ENCODE measurements at regions not wholly inside any gene's neighbourhood (a gene's known extent, or its start where the extent isn't known, plus 50 kb on each side); places are given as distances from the start of the nearest gene placed in this dataset.
"Not testable (repeated sequence)": the region's sequence is repeated elsewhere in the genome, so short reads cannot be mapped to it uniquely, and the experiment has no call there.

DNA sequence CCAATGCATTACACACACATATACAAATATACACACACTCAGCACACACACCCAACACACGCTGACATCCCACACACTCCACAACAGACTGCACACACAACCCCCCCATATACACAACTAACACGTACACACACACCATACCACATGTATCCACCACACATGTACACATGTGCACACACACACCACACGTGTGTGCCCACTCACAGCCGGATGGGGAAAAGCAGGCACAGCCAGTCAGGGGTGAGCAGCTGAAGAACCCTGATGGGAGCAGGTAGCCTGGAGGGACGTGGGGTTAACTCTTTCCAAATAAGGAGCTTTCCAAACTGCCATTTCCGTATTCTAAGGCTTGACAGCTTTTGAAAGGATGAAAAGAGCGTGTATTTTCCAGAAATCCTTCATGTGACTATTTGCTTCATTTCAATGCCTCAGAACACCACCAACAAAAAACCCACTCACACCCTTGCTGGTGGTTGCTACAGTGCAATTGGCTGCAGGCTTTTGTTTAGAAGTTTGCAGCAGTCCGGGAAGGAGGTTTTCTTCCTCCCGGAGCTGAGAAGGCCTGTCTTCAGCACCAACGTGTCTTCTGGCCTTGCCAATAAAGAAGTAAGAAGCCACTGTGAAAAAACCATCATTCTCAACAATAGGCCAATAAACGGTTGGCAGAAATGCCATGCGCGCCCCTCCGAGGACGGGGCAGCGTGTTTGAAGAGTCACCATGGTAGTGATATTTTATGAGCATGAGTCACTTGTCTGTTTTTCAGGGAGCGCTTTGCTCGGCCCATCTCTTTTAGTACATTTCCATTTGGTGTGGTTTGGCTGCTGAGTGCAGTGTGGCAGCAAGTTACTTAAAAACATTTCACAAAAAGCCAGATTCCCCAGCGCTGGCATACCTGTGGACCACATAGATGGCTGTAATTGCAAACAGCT lies 131.3 kb upstream of the GMDS start:
- DNase-seq (ENCODE audit: low read depth in 2 of 2) = no peak

DNA sequence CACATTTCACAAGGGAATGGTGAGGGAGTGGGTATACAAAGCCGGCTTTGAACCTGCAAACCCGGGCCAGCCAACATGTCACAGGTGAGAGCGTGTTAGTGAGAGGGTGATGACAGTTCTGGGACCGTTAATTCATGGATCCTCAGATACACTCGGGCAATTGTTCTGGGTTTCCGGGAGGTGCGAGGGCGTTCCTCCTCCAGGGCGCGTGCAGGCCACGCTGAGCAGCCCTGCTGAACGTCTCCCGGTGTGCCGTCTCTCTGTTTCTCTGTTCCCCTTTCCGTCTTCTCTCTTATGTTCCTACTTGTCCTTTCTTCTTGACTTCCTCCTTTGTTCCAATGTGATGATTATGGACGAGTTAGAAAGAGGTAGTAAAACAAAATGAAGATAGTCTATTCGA lies 130.0 kb upstream of the GMDS start:
- no peak for DNase-seq (ENCODE audit: low read depth in 2 of 2)

DNA sequence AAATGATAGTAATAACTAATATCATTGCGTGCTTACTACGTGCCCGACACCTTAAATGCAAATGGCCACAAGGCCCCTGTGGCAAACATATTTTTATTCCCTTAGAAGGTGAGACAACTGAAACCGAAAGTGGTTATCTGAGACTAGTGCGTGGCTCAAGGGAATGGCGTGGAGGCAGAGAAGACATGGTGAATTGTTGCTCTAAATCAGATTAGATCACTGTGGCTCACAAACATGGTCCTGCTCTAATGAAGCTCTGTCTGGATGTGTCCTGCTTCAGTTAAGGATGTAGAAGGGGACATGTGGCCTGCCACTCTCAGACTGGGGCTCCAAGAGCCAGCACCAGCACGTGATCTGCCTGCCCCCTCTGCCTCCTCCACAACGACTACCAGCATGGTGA lies 124.2 kb upstream of the GMDS start:
- DNase-seq (ENCODE audit: low read depth in 2 of 2) = no peak

DNA sequence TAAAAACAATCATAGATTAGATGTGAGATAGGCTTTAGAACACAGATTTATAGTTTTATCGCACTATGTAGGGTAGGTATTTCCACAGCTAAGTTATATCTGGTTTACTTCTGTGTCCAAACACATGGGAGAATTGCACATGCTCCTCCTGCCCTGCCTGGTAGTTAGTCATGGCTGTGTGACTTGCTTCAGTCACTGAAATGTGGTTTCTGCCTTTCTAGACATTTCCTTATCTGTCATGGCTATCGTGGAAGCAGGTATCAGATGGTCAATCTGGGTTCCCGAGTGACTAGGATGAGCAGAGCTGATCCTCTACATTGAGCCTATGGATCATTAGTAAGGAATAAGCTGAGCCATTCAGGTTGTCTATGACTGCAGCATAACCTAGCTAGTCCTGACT lies 117.8 kb upstream of the GMDS start:
- no peak for DNase-seq (ENCODE audit: low read depth in 2 of 2)

DNA sequence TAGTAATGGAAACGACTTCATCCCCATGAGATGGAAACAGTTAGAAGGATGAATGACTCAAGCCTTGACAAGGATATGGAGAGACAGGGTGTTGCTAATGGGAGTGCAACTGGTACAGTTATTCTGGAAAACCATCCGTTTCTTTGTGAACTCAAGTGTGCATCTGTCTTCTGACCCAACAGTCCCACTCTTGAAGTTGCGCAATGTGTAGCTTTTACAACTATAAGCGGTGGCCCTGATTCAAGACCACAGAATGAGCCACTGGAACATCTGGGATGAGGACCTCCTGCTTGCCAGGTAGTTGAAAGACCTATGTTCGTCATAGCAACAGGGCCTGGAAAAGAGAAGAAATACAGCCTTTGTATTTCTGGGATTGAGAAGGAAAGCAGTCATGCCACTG lies 115.8 kb upstream of the GMDS start:
- DNase-seq (ENCODE audit: low read depth in 2 of 2) = no peak

DNA sequence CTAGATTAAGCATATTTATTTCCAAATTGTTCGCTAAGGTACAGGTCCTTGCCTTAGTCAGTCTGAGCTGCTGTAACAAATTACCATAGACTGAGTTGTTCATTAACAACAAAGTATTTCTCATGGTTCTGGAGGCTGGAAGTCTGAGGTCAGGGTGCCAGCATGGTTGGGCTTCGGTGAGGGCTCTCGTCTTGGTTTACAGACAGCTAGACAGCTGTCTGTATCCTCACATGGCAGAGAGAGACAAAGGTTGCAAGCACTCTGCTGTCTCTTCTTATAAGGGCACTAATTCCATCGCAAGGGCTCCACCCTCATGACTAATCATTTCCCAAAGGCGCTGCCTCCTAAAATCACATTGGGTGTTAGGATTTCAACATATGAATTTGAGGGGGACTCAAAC lies 115.3 kb upstream of the GMDS start:
- DNase-seq (ENCODE audit: low read depth in 2 of 2) = no peak

DNA sequence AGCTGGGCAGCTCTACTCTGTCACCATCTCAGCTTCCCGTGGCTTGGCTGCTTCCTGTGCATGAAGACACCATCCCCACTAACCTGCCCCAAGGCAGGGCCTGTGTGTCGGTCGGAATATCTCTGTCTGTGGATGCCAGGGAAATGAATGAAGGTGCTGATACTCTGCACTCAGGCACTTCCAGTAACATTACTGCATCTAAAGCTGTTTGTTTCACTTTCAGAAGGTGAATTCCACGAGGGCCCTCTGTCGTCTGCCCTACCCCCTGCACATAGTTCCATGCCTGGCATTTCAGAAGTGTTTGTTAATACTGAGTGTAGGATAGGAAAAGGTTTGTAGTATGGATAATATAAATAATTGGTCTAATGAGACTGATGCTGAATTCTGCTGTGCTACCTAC lies 114.7 kb upstream of the GMDS start:
- no peak for DNase-seq (ENCODE audit: low read depth in 2 of 2)

DNA sequence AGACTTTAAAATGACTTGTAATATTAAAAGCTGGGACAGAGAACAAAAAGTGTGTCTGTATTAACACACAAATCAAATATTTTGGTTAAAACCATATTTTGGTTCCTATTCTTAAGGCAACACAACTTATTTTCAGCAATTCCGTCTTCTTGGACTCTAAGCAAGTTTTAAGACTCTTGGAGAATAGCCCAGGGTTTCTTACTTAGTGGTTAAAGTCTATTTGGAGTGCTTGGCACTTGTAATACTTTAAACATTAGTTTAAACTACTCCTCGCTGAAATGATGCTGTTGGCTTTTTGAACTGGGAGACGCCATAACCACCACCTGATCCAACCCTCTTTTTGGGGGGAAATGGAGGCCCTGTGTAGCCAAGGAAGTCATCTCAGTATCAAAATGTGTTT lies 109.7 kb upstream of the GMDS start:
- no peak for DNase-seq (ENCODE audit: low read depth in 2 of 2)

DNA sequence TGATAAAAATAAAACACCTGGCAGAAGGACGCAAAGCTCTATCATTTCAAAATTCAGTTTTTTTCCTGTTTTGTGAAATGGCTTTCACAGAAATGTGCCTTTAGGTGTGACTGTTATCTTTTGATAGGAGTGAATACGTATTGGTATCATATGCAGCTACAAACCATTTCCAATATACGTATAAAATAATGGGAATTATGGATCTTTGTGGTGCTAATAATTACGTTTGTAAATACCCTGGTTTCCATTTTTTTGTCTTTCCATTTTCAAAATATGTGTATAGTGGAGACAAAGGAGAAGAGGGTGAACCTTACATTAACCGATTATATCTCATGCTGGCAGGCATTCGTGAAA lies 108.7 kb upstream of the GMDS start:
- DNase-seq (ENCODE audit: low read depth in 2 of 2) = no peak

DNA sequence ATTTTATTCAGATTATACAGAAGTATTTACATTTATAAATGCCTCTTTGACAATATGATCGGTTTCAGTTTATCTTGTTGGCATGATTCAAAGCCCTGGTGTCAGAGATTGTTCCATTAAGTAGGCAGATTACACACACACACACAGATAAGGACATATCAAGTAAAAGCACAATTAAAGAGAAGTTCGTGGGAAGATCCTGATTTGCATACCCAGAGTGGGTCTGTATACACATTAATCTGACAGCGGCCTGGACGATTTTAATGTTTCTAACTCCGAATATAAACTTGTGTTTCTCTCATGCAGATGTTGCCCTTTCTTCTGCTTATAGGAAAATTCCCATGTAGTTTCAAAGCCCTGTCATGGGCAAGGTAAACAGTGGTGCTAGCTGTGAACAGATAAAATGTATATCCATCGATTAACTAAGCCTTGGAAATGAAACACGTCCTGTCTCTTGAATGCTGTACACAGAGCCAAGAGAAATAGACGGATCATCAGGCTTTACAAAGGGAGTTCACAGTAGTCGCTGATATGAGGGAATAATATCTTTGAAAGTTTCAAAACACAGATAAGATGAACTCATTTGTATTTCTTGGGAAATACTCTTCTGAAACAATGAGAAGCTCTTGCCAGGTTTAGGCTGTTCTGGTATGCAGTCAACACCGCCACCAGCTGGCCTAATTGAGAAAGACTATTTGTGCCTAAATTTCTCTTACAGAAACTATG lies 108.2 kb upstream of the GMDS start:
- peak; percentile 39 to 41 for DNase-seq (ENCODE audit: low read depth in 2 of 2)

DNA sequence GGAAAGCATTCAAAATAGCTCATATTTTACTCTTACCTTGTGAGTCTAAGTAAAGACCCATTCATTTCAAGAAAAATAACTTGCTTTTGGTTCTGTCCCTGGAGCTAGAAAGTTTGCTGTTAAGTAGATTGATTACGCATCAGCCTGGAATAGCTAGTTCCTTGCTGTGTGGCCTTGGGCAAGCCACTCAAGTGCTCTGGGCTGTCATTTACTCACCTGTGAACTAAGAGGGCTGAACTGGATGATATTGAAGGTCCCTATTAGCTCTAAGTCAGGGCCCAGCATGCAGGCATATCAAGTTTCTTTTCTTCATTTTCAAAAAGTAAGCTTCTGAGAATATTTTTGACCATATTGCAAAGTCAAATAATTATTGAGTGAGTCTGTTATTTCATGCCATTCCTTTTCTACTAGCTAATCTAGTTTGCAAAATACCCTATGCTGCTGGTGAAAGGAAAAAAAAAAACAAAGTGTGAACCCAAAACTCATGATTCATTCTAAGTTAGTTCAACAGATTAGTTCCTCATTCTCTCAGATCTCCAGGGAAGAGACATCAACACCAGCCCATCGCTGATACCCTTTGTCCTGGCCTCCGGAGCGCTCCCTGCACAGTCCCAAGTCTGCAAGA lies 106.5 kb upstream of the GMDS start:
- no peak for DNase-seq (ENCODE audit: low read depth in 2 of 2)

DNA sequence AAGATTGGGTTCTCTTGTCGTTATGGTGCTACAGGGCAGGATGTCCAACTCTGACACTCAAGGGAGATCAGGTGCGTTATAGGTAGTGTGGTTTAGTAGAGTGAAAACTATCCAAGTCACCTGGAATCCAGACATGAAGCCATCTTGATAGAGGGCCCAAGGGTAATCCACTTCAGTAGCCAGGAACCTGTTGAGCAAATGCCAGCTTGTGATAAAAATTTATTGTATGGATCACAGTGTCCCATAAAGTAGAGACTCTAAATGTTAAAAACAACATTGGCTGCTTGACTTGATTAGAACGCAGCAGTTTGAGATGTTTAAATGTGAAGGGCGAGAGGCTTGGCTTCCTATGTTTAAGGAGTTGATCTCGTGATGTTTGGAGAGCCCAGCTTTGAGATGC lies 105.7 kb upstream of the GMDS start:
- DNase-seq (ENCODE audit: low read depth in 2 of 2) = no peak

DNA sequence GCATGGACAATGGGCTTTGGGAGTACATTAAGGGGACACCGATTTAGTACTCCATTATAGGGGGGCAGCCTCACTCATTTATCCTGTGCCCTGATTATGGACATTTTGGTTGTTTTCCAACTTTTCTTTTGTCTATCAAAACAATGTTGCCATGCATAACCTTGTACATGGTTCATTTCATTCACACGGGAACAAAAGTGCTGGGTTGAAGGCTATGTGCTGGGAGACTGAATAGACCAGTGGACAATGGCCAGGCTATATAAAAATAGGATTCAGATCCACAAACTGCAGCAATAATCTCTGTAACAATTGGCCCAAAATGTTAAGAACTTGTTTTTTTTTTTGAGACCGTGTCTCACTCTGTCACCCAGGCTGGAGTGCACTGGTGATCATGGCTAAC lies 100.7 kb upstream of the GMDS start:
- no peak for DNase-seq (ENCODE audit: low read depth in 2 of 2)

DNA sequence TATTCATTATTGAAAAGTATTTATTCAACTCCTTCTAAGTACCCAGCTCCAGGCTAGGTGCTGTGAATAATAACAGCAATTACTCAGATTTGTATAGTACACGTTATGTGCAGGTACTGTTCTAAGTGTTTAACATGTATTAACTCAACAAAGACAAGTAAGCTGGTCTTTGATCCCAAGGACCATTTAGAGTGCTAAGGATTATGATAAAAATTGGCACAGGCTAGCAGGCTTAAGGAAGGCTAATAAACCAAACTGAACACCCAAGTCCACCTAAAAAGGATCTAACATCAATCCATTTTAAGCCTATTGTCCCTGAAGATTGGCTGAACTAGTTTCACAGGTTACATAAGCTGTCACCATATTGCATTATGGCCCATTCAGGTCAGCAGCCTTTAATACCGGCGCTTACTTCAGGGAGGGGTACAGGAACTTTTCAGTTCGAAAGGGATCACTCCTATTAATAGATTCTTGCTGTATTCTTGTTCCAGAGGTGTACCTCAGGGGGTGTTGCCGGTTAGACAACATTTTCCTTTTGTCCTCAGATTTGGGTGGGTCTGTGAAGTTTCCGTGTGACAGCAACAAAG lies 99.0 kb upstream of the GMDS start:
- DNase-seq (ENCODE audit: low read depth in 2 of 2) = no peak

DNA sequence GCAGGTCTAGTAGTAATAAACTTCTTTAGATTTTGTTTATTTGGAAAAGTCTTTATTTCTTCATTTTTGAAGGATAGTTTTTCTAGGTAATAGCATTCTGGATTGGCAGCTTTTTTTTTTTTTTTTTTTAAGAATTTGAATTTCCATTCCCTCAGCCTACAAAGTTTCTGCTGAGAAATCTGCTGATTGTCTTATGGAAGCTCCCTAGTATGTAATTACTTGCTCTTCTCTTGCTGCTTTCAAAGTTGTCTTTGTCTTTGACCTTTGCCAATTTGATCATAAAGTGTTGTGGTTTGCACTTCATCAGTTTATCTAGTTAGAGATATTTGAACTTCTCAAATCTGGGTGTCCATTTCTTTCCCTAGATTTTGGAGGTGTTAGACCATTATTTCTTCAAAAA lies 82.2 kb upstream of the GMDS start:
- no peak for DNase-seq (ENCODE audit: low read depth in 2 of 2)

DNA sequence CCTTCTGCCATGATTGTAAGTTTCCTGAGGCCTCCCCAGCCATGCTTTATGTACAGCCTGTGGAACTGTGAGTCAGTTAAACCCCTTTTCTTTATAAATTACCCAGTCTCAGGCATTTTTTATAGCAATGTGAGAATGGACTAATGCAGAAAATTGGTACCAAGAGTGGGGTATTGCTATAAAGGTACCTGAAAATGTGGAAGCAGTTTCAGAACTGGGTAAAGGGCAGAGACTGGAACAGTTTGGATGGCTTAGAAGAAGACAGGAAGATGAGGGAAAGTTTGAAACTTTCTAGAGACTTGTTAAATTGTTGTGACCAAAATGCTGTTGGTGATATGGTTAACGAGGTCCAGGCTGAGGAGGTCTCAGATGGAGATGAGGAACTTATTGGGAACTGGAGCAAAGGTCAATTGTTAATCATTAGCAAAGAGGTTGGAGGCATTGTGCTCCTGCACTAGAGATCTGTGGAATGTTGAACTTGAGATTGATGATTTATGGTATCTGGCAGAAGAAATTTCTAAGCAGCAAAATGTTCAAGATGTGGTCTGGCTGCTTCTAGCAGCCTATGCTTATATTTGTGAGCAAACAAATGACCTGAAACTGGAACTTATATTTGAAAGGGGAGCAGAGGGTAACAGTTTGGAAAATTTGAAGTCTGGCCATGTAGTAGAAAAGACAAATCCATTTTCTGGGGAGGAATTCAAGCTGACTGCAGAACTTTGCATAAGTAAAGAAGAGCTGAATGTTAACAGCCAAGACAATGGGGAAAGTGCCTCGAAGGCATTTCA lies 79.0 kb upstream of the GMDS start:
- DNase-seq (ENCODE audit: low read depth in 2 of 2) = no peak

DNA sequence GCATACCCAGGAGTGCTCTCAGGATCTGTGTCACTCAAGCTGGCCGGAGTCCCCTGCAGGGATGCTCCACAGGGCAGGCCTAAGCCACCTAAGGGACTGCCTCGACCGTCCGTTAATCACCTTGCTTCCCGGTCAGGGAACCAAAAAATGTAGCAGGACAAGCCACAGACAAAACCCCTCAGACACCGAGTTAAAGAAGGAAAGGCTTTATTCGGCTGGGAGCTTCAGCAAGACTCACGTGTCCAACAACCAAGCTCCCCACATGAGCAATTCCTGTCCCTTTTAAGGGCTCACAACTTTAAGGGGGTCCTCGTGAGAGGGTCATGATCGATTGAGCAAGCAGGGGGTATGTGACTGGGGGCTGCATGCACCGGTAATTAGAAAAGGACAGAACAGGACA lies 72.1 kb upstream of the GMDS start:
- DNase-seq (ENCODE audit: low read depth in 2 of 2) = not testable (repeated sequence)

DNA sequence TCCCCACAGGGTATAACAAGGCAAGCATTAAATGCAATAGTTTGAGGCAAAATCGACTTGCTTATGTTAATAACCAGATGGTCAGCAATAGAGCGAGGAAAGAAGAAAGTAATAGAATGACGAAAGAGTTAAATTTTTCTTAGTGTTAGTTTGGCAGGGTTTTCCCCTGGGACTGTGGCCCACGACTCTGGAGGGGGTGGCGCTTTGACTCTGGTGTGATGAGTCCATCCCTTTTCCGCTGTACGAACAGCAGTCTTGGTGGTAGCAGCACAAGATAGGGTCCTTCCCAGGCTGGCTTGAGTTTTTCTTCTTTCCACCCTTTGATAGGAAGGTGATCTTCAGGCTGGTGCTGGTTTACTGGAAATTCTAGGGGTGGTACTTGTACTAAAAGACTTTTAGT lies 69.2 kb upstream of the GMDS start:
- DNase-seq (ENCODE audit: low read depth in 2 of 2) = no peak

DNA sequence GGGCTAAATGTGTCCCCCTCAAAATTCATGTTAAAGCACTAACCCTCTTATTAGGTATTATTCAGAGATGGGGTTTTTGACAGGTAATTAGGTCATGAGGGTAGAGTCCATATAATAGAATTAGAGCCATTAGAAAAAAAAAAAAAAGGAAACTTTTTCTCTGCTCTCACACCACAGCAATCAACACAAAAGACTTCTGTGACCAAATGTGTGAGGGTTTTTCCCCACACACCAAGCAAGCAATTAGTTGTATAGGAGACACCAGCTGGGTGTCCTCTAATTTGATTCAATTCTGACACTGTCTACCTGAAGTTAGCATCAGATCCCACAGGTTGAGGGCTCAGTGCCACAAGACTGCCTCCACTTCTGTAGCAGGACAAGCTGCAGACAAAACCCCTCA lies 64.6 kb upstream of the GMDS start:
- DNase-seq (ENCODE audit: low read depth in 2 of 2) = no peak

DNA sequence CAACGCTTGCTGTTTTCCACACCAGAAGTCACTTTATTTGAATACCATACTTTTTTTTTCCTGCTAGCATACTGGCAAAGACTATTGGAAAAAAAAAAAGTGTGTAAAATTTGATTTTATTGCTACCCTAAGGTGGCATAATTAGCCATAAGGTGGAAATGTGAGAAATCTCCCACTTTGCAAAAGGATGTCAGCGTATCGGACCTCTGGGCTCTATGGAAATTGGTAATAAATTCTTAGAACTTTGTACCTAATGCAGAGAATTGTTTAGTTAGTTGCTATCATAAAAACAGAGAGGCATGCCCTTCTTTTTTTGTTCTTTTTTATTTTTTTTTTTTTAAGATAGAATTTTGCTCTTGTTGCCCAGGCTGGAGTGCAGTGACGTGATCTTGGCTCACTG lies 63.7 kb upstream of the GMDS start:
- DNase-seq (ENCODE audit: low read depth in 2 of 2) = no peak

DNA sequence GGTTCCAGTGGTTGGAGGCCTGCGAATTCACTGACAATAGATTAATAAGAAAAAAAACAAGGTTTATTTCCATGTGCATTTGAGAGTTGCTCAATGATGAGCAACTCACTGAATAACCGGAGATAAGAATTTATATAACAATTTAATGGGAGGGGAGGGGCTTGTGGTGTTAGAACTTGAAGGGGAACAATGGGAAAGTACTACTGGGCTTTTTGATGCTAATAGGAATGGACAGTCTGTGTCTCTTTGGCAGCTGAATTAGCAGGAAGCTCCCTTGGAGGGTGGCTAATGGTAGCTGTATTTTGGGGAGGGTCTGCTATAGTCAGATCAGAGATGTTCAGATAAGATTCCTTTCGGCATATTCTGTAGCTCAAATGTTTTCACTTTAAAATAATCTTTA lies 62.4 kb upstream of the GMDS start:
- DNase-seq (ENCODE audit: low read depth in 2 of 2) = no peak

DNA sequence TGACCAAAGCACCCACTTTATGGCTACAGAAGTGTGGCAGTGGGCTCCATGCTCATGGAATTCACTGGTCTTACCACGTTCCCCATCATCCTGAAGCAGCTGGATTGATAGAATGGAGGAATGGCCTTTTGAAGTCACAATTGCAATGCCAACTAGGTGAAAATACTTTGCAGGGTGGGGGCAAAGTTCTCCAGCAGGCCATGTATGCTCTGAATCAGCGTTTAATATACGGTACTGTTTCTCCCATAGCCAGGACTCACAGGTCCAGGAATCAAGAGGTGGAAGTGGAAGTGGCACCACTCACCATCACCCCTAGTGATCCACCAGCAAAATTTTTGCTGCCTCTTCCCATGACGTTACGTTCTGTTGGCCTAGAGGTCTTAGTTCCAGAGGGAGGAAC lies 60.5 kb upstream of the GMDS start:
- DNase-seq (ENCODE audit: low read depth in 2 of 2) = no peak

Data from stimulated activated CD4-positive, alpha-beta T cell treated with anti-CD3 and anti-CD28 coated beads, Interleukin-1b, Interleukin-23, amount 100 ng/mL, for 4 hours (primary cell).